WERI-Rb-1 (cell line): ENCODE measurements at regions not wholly inside any gene's neighbourhood (a gene's known extent, or its start where the extent isn't known, plus 50 kb on each side); places are given as distances from the start of the nearest gene placed in this dataset.

ENCODE experiments used
- DNase-seq: peaks from one replicate; pipeline ENCODE4 v3.0.0-alpha.2; 2020
- H3K27ac ChIP-seq: fragments of 250-450 bp; sonication (Bioruptor Pico); 2 replicates; pipeline ENCODE4 v1.5.1; 2020; ENCODE audit warnings: mild to moderate bottlenecking, moderate library complexity
- H3K27me3 ChIP-seq: fragments of 250-450 bp; sonication (Bioruptor Pico); 2 replicates; pipeline ENCODE4 v1.5.1; 2021; ENCODE audit warnings: mild to moderate bottlenecking, low read depth, moderate library complexity; ENCODE audit not compliant: insufficient read depth, severe bottlenecking
- H3K36me3 ChIP-seq: fragments of 250-450 bp; sonication (Bioruptor Pico); 2 replicates; pipeline ENCODE4 v1.5.1; 2020; ENCODE audit warnings: mild to moderate bottlenecking, moderate library complexity
- H3K4me3 ChIP-seq: 2 replicates; pipeline ENCODE4 v1.5.1; 2011; ENCODE audit warnings: low read depth, mild to moderate bottlenecking, control low read depth, low read length
- H3K9me3 ChIP-seq: fragments of 250-450 bp; sonication (Bioruptor Pico); 2 replicates; pipeline ENCODE4 v1.5.1; 2021; ENCODE audit warnings: mild to moderate bottlenecking, moderate library complexity; ENCODE audit not compliant: severe bottlenecking
- CTCF ChIP-seq: IDR thresholded peaks from 2 replicates; pipeline ENCODE4 v1.5.1; 2011; ENCODE audit warnings: low read depth, mild to moderate bottlenecking, control low read depth, inconsistent platforms, low read length

- Histone ChIP-seq H3K36me3 (no peaks in the 10 kb centered on the region), H3K27me3 (no peaks in the 10 kb centered on the region), H3K4me3 (no peak overlapping the region), H3K9me3 (no peaks in the 10 kb centered on the region), H3K27ac (no peak overlapping the region)
- no peak for TF ChIP-seq CTCF
- DNase-seq, result no peak
Measured at GRCh38 chr10:33660329-33660728, 325.9 kb upstream of the NRP1 start.

GRCh38 chr10:33657913-33658312 is 323.4 kb upstream of the NRP1 start:
- no peak overlapping the region for H3K4me3 ChIP-seq
- TF ChIP-seq CTCF, result no peak
- no peaks in the 10 kb centered on the region for H3K27me3 ChIP-seq
- DNase-seq, result no peak
- no peak overlapping the region for H3K27ac ChIP-seq
- no peaks in the 10 kb centered on the region for H3K36me3 ChIP-seq
- H3K9me3 ChIP-seq, result no peaks in the 10 kb centered on the region

- H3K9me3 ChIP-seq, result no peaks in the 10 kb centered on the region
- H3K27me3 ChIP-seq, result no peaks in the 10 kb centered on the region
- H3K27ac ChIP-seq, result no peak overlapping the region
- TF ChIP-seq CTCF, result no peak
- no peak for DNase-seq
- H3K4me3 ChIP-seq, result no peak overlapping the region
- H3K36me3 ChIP-seq, result no peaks in the 10 kb centered on the region
Measured at GRCh38 chr10:33657154-33657908, 322.9 kb upstream of the NRP1 start.

- Histone ChIP-seq H3K9me3 (no peaks in the 10 kb centered on the region), H3K27ac (no peak overlapping the region), H3K4me3 (no peak overlapping the region), H3K36me3 (no peaks in the 10 kb centered on the region), H3K27me3 (no peaks in the 10 kb centered on the region)
- no peak for TF ChIP-seq CTCF
- DNase-seq, result no peak
Measured at GRCh38 chr10:33655921-33656320, 321.5 kb upstream of the NRP1 start.

- TF ChIP-seq CTCF, result no peak
- Histone ChIP-seq H3K27me3 (no peaks in the 10 kb centered on the region), H3K27ac (no peak overlapping the region), H3K4me3 (no peak overlapping the region), H3K36me3 (no peaks in the 10 kb centered on the region), H3K9me3 (no peaks in the 10 kb centered on the region)
- DNase-seq, result no peak
Measured at GRCh38 chr10:33655165-33655815, 320.8 kb upstream of the NRP1 start.
